Glutamatergic neuron (in vitro differentiated cells): ENCODE measurements at regions not wholly inside any gene's neighbourhood (a gene's known extent, or its start where the extent isn't known, plus 50 kb on each side); places are given as distances from the start of the nearest gene placed in this dataset.
A peak's percentile ranks its signal among the peaks of the same experiment; 100 is the strongest.

ENCODE experiments used
- DNase-seq: peaks from one replicate; pipeline ENCODE4 v3.0.0; 2022
- H3K27ac Mint-ChIP-seq: one replicate; pipeline ENCODE4 v1.8.0; 2020; ENCODE audit warnings: mild to moderate bottlenecking, mixed read lengths, inconsistent platforms; ENCODE audit not compliant: unreplicated experiment
- H3K27me3 Mint-ChIP-seq: one replicate; pipeline ENCODE4 v1.8.0; 2020; ENCODE audit warnings: mild to moderate bottlenecking, moderate library complexity, mixed read lengths, inconsistent platforms; ENCODE audit not compliant: unreplicated experiment
- H3K36me3 Mint-ChIP-seq: one replicate; pipeline ENCODE4 v1.8.0; 2020; ENCODE audit warnings: mild to moderate bottlenecking, mixed read lengths, inconsistent platforms; ENCODE audit not compliant: unreplicated experiment
- H3K4me1 Mint-ChIP-seq: one replicate; pipeline ENCODE4 v1.8.0; 2020; ENCODE audit warnings: mild to moderate bottlenecking, low read depth, mixed read lengths, inconsistent platforms; ENCODE audit not compliant: unreplicated experiment
- H3K4me3 Mint-ChIP-seq: one replicate; pipeline ENCODE4 v1.8.0; 2020; ENCODE audit warnings: mild to moderate bottlenecking, mixed read lengths, inconsistent platforms; ENCODE audit not compliant: unreplicated experiment
- H3K9me3 Mint-ChIP-seq: one replicate; pipeline ENCODE4 v1.8.0; 2020; ENCODE audit warnings: mild to moderate bottlenecking, moderate library complexity, mixed read lengths, inconsistent platforms; ENCODE audit not compliant: unreplicated experiment
- TF ChIP-seq, protein P1 (sequence below): fragments of 200-600 bp; sonication (generic); IDR thresholded peaks from one replicate; pipeline ENCODE4 v1.5.0; 2021; ENCODE audit not compliant: partially characterized antibody, unreplicated experiment

DNA sequence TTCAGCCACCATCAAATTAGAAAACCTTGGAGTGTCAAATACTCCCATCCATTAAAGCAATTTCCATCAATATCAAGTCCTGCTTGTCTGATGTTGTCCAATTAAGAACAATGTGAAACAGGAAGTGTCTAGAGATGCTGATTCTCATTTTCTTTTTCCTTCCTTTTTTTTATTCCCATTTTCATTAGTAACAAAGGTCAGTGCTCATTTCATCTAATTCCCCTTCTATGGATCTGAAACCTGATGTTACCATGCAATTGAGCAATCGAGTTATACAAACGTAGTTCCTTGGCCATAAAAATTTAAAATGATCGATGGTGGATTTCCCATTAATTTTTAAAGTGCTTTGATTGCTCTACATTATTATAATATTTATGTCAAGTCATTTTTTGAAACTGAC, 330.6 kb upstream of the ZC3H12C start:
- H3K4me1 Mint-ChIP-seq, result no peaks in the 10 kb centered on the region
- no peaks in the 10 kb centered on the region for H3K9me3 Mint-ChIP-seq
- no peak overlapping the region for H3K4me3 Mint-ChIP-seq
- H3K27ac Mint-ChIP-seq, result no peak overlapping the region
- DNase-seq, result no peak
- TF ChIP-seq, protein P1, sequence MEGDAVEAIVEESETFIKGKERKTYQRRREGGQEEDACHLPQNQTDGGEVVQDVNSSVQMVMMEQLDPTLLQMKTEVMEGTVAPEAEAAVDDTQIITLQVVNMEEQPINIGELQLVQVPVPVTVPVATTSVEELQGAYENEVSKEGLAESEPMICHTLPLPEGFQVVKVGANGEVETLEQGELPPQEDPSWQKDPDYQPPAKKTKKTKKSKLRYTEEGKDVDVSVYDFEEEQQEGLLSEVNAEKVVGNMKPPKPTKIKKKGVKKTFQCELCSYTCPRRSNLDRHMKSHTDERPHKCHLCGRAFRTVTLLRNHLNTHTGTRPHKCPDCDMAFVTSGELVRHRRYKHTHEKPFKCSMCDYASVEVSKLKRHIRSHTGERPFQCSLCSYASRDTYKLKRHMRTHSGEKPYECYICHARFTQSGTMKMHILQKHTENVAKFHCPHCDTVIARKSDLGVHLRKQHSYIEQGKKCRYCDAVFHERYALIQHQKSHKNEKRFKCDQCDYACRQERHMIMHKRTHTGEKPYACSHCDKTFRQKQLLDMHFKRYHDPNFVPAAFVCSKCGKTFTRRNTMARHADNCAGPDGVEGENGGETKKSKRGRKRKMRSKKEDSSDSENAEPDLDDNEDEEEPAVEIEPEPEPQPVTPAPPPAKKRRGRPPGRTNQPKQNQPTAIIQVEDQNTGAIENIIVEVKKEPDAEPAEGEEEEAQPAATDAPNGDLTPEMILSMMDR, result no peak
- no peaks in the 10 kb centered on the region for H3K36me3 Mint-ChIP-seq
- H3K27me3 Mint-ChIP-seq, result no peaks in the 10 kb centered on the region

DNA sequence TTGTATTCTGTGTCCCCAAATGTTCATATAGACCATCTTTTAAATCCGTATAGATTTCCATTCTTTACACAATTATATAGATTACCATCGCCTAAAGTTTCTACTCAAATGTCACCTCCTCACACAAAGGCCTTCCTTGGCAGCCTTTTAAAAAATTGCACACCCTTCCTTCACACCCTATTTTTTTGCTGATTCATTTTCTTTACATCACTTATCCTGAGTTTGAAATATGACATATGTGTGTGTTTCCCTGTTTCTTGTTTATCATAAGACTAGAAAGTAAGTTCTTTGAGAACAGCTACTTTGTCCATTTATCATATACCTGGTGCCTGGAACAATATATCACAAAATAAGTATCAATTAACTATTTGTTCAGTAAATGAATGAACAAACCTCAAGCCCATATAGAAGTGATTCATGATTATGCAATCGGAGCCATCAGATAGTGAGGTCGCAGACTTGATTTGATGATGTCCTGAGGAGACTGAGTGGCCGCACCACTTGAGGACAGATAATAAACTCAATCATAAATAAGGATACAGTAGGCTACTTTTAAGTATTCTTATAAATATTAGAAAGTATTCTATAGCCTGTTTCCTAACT, 327.4 kb upstream of the ZC3H12C start:
- Mint-ChIP-seq H3K27ac (no peak overlapping the region), H3K4me1 (peaks cover 9% of the 10 kb centered on the region), H3K4me3 (no peak overlapping the region), H3K27me3 (no peaks in the 10 kb centered on the region), H3K36me3 (no peaks in the 10 kb centered on the region), H3K9me3 (no peaks in the 10 kb centered on the region)
- TF ChIP-seq, protein P1, result no peak
- DNase-seq, result no peak

DNA sequence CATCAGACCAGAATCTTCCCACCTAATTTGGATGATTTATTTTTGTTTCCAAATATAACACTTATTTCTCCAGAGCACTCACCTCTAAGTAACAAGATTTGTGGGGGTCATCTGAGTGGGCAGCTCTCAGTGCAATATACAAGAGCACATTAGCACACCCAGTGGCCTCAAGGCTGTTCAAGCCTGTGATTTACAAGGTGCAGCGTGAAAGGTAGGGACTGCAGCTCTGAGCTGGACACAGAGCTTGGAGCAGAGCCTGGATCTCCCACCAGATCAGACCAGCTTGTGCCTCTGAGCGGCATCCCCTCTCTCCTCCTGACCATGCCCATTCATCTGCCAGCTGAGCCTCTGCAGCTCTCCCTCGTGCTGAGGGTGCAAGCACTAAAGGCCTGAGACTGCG, 323.3 kb upstream of the ZC3H12C start:
- H3K4me3 Mint-ChIP-seq, result peak overlapping the region; percentile 35
- peaks cover 5% of the 10 kb centered on the region for H3K9me3 Mint-ChIP-seq
- peaks cover 4% of the 10 kb centered on the region for H3K27me3 Mint-ChIP-seq
- TF ChIP-seq, protein P1, result no peak
- no peaks in the 10 kb centered on the region for H3K36me3 Mint-ChIP-seq
- peaks cover 33% of the 10 kb centered on the region for H3K4me1 Mint-ChIP-seq
- H3K27ac Mint-ChIP-seq, result no peak overlapping the region
- no peak for DNase-seq

DNA sequence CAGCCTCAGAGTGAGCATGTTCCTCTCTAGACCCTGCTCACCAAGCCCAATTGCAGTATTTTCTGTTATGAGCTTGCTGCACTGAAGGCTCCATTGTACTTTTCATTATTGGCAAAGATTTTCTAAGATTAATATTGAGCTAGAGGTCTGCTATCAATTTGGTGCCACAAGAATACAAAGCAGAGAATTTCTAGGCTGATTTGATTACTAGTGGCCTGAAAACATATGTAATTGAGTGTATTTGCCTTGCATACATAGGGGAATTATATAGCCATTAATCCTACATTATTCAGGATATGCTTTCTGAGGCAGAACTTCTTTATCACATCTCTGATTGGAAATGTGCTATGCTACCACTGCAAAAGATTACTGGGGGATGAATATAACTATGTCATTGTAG, 322.9 kb upstream of the ZC3H12C start:
- H3K27me3 Mint-ChIP-seq, result peaks cover 6% of the 10 kb centered on the region

DNA sequence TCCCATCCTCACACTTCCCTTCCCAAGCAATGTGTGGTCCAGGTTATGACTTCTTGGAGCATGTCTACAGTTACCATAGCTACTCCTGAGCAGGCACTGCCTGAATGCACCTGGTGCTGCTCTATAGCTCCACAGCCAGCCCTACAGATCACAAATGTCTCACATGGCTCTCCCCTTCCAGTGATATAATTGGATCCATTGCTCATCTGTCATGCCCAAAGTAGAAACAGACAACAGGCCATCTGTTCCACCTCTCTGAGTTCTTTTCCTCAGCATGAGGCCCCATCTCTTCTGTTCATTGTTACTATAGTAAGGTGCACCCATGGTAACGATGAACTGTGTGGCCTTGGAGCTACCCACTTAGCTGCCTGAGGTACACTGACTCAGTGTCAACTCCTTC, 320.3 kb upstream of the ZC3H12C start:
- Mint-ChIP-seq H3K27me3 (peaks cover 7% of the 10 kb centered on the region), H3K27ac (peak overlapping the region; percentile 93), H3K9me3 (peaks cover 8% of the 10 kb centered on the region), H3K36me3 (no peaks in the 10 kb centered on the region), H3K4me3 (peak overlapping the region; percentile 74), H3K4me1 (peaks cover 38% of the 10 kb centered on the region)
- TF ChIP-seq, protein P1, result no peak
- peak; percentile 18 for DNase-seq

More for the DNA sequence above, 322.9 kb upstream of the ZC3H12C start:
- H3K27ac Mint-ChIP-seq, result no peak overlapping the region
- H3K4me3 Mint-ChIP-seq, result peak overlapping the region; percentile 35
- no peaks in the 10 kb centered on the region for H3K36me3 Mint-ChIP-seq
- TF ChIP-seq, protein P1, result no peak
- peaks cover 37% of the 10 kb centered on the region for H3K4me1 Mint-ChIP-seq
- H3K9me3 Mint-ChIP-seq, result peaks cover 7% of the 10 kb centered on the region
- no peak for DNase-seq
